ENCODE measurements at regions not wholly inside any gene's neighbourhood (a gene's known extent, or its start where the extent isn't known, plus 50 kb on each side); places are given as distances from the start of the nearest gene placed in this dataset.

DNA sequence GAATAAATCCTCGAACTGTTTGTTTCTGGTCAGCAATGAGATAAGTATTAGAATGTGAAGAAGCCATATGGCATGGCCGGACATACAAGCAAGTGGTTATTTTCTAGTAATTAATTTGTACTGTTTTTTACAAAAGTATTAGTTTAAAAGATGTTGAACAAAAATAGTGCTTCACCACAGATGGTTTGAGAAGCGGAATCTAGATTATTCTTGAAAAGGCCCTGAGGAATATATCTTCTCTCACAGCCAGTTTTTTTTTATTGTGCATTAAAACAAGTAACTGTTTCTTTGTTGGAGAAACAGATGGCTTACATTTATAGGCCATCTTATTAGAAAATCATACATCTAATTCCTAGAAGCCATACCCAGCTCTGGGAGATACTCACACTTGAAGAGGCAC lies 153.3 kb downstream of the TMEM26 start:
- TF ChIP-seq POLR2A (IDR thresholded peaks at IDR 0.05), result no peak
- TF ChIP-seq, protein P1, sequence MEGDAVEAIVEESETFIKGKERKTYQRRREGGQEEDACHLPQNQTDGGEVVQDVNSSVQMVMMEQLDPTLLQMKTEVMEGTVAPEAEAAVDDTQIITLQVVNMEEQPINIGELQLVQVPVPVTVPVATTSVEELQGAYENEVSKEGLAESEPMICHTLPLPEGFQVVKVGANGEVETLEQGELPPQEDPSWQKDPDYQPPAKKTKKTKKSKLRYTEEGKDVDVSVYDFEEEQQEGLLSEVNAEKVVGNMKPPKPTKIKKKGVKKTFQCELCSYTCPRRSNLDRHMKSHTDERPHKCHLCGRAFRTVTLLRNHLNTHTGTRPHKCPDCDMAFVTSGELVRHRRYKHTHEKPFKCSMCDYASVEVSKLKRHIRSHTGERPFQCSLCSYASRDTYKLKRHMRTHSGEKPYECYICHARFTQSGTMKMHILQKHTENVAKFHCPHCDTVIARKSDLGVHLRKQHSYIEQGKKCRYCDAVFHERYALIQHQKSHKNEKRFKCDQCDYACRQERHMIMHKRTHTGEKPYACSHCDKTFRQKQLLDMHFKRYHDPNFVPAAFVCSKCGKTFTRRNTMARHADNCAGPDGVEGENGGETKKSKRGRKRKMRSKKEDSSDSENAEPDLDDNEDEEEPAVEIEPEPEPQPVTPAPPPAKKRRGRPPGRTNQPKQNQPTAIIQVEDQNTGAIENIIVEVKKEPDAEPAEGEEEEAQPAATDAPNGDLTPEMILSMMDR (IDR thresholded peaks at IDR 0.05), result no peak
